GM12878 (cell line): ENCODE measurements at regions not wholly inside any gene's neighbourhood (a gene's known extent, or its start where the extent isn't known, plus 50 kb on each side); places are given as distances from the start of the nearest gene placed in this dataset.

Experiments
- ATAC-seq: fragments of 200-7000 bp; cut with Tn5 transposase; 3 replicates; pipeline ENCODE4 v1.9.1; 2020; ENCODE audit warnings: mild to moderate bottlenecking, moderate library complexity
- BruUV-seq: library from RNA; stranded (reverse); fragments of 400-500 nt; replicated peaks from 2 replicates; lab custom pipeline; 2021; lab: Mats Ljungman, UMichigan
- CTCF ChIA-PET: fragments of 300-600 bp; sonication (Branson Sonifier 250); formaldehyde crosslinking; extraction: SDS; loops from one replicate; lab custom pipeline; 2021; ENCODE audit warnings: inconsistent platforms; lab: Yijun Ruan, JAX
- POLR2A ChIA-PET: fragments of 350-600 bp; formaldehyde crosslinking; extraction: SDS; loops from one replicate; lab custom pipeline; 2021; ENCODE audit warnings: inconsistent platforms; lab: Charles Lee
- RAD21 ChIA-PET: fragments of 300-600 bp; sonication (Branson Sonifier 250); formaldehyde crosslinking; loops from one replicate; lab custom pipeline; 2023; ENCODE audit warnings: antibody characterized with exemption; ENCODE audit not compliant: unreplicated experiment; lab: Charles Lee
- SMC1A ChIA-PET: fragments of 300-600 bp; sonication (Branson Sonifier 250); formaldehyde crosslinking; loops from one replicate; lab custom pipeline; 2023; ENCODE audit not compliant: unreplicated experiment, uncharacterized antibody; lab: Charles Lee
- DNase-seq: peaks from one replicate; pipeline ENCODE4 v3.0.0-alpha.2; 2011; ENCODE audit warnings: low read depth, low spot score
- FAIRE-seq: peaks from 3 replicates; lab custom pipeline; 2011; peaks lifted over from hg19 to GRCh38; lab: Jason Lieb, UNC
- H2AFZ ChIP-seq: 2 replicates; pipeline ENCODE4 v1.6.0; 2011; ENCODE audit warnings: low read depth, low read length, control low read depth; ENCODE audit not compliant: control insufficient read depth
- H3K27ac ChIP-seq: 2 replicates; pipeline ENCODE4 v1.5.1; 2011; ENCODE audit warnings: control low read depth; ENCODE audit not compliant: control insufficient read depth, insufficient read depth
- H3K27me3 ChIP-seq, 2 experiments: replicated peaks in 1 of 2; 2 replicates each; pipeline versions ENCODE4 v1.6.0 to v1.6.1; 2011; ENCODE audit warnings: low read length in 1 of 2; ENCODE audit not compliant: control insufficient read depth in 2 of 2, insufficient read depth in 2 of 2
- H3K36me3 ChIP-seq, 2 experiments: 2 replicates each; pipeline ENCODE4 v1.5.1; 2011; ENCODE audit warnings: low read length in 1 of 2; ENCODE audit not compliant: control insufficient read depth in 2 of 2, insufficient read depth in 2 of 2
- H3K4me1 ChIP-seq: 2 replicates; pipeline ENCODE4 v1.6.1; 2011; ENCODE audit warnings: mild to moderate bottlenecking, low read length, moderate library complexity, mixed read lengths; ENCODE audit not compliant: control insufficient read depth, insufficient read depth
- H3K4me2 ChIP-seq: 2 replicates; pipeline ENCODE4 v1.6.0; 2011; ENCODE audit warnings: control low read depth; ENCODE audit not compliant: control insufficient read depth, insufficient read depth
- H3K4me3 ChIP-seq: fragments of 200-600 bp; sonication (generic); 2 replicates; pipeline ENCODE4 v1.5.1; 2016
- H3K79me2 ChIP-seq: 2 replicates; pipeline ENCODE4 v1.6.0; 2011; ENCODE audit warnings: low read length; ENCODE audit not compliant: control insufficient read depth, insufficient read depth
- H3K9ac ChIP-seq: 2 replicates; pipeline ENCODE4 v1.8.0; 2011; ENCODE audit warnings: low read length, control low read depth, mixed read lengths; ENCODE audit not compliant: control insufficient read depth, insufficient read depth
- H3K9me3 ChIP-seq: replicated peaks from 3 replicates; pipeline ENCODE4 v1.5.1; 2011; ENCODE audit warnings: mild to moderate bottlenecking, low read length; ENCODE audit not compliant: control insufficient read depth, insufficient read depth
- H4K20me1 ChIP-seq: 2 replicates; pipeline ENCODE4 v1.6.0; 2011; ENCODE audit not compliant: control insufficient read depth, insufficient read depth
- CHD2 ChIP-seq: IDR thresholded peaks from 2 replicates; pipeline ENCODE4 v1.6.1; 2011; ENCODE audit warnings: low read depth, low read length, improper control_type of control experiment, borderline replicate concordance
- IRF3 ChIP-seq: fragments of 450-650 bp; IDR thresholded peaks from 2 replicates; pipeline ENCODE4 v1.6.1; 2014; ENCODE audit warnings: mild to moderate bottlenecking
- IRF5 ChIP-seq: fragments of 450-650 bp; IDR thresholded peaks from 2 replicates; pipeline ENCODE4 v1.6.1; 2017; ENCODE audit warnings: borderline replicate concordance
- NR2F1 ChIP-seq: fragments of 450-650 bp; conservative IDR thresholded peaks from 2 replicates; pipeline ENCODE4 v1.6.1; 2017; ENCODE audit warnings: mild to moderate bottlenecking
- NRF1 ChIP-seq: conservative IDR thresholded peaks from 2 replicates; pipeline ENCODE4 v1.6.1; 2011; ENCODE audit warnings: mild to moderate bottlenecking, low read depth, low read length, improper control_type of control experiment
- PBX3 ChIP-seq: IDR thresholded peaks from 2 replicates; pipeline ENCODE4 v1.6.1; 2011; ENCODE audit warnings: mild to moderate bottlenecking, low read depth, low read length, moderate library complexity; ENCODE audit not compliant: insufficient replicate concordance
- RBBP5 ChIP-seq: fragments of 200-600 bp; sonication (generic); conservative IDR thresholded peaks from 2 replicates; pipeline ENCODE4 v1.6.1; 2016
- WGBS: methylation state at CpG from one replicate; pipeline ENCODE4 v1.1.6; 2016; ENCODE audit warnings: low lambda C conversion rate; ENCODE audit not compliant: insufficient replicate concordance, insufficient coverage; ENCODE audit errors: missing lambda C conversion rate; 5-methylcytosine and 5-hydroxymethylcytosine counted together
- in situ Hi-C: fragments of 300-500 bp; cut with MboI; formaldehyde crosslinking; loops from 9 replicates; pipeline ENCODE4 v1.14.3; 2018; ENCODE audit warnings: mixed read lengths
- intact Hi-C: fragments of 100-400 bp; cut with micrococcal nuclease; formaldehyde crosslinking; loops from one replicate; pipeline ENCODE4 v1.14.2; 2022; ENCODE audit not compliant: unreplicated experiment
- TF ChIP-seq, protein P1 (sequence below): fragments of 450-650 bp; conservative IDR thresholded peaks from 2 replicates; pipeline ENCODE4 v1.6.1; 2017; ENCODE audit warnings: mild to moderate bottlenecking, moderate library complexity
- TF ChIP-seq, protein P2 (sequence below): fragments of 450-650 bp; formaldehyde crosslinking; IDR thresholded peaks from 2 replicates; pipeline ENCODE4 v1.4.0; 2022; ENCODE audit warnings: mild to moderate bottlenecking, moderate library complexity

DNA sequence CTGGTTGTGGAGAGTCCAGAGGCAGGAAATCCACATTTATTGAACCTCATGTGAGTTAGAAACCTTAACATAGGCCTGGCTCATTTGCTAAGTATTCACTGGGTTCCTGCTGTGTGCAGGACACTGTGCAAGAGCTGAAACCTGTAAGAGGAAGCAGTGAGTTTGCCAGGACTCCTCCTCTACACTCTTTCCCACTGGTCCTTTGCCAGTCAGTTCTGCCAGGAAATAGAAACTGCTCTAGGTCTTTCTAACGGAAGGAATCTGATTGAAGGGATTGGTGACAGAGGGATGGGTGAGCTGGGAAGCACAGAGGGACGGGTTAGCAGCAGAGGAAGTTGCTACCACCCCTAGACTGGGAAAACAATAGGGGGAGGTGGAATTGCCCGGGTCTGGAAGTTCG, 234.2 kb upstream of the ECI2 start:
- FAIRE-seq, result no peak
- H2AFZ ChIP-seq, result no peak overlapping the region
- ChIA-PET CTCF (no interaction called here), SMC1A (no interaction called here), RAD21 (no interaction called here), POLR2A (no interaction called here)
- H3K79me2 ChIP-seq, result no peaks in the 10 kb centered on the region
- 2% methylated on average over 4 of the region's 4 CpGs for WGBS
- TF ChIP-seq, protein P1, sequence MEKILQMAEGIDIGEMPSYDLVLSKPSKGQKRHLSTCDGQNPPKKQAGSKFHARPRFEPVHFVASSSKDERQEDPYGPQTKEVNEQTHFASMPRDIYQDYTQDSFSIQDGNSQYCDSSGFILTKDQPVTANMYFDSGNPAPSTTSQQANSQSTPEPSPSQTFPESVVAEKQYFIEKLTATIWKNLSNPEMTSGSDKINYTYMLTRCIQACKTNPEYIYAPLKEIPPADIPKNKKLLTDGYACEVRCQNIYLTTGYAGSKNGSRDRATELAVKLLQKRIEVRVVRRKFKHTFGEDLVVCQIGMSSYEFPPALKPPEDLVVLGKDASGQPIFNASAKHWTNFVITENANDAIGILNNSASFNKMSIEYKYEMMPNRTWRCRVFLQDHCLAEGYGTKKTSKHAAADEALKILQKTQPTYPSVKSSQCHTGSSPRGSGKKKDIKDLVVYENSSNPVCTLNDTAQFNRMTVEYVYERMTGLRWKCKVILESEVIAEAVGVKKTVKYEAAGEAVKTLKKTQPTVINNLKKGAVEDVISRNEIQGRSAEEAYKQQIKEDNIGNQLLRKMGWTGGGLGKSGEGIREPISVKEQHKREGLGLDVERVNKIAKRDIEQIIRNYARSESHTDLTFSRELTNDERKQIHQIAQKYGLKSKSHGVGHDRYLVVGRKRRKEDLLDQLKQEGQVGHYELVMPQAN, result no peak
- TF ChIP-seq CHD2, result no peak
- H4K20me1 ChIP-seq, result no peaks in the 10 kb centered on the region
- intact Hi-C loops (no loop called here), in situ Hi-C loops (no loop called here)
- peaks cover 0 to 2% of the 10 kb centered on the region in 2 experiments; a peak in 1 of 4 replicates for H3K27me3 ChIP-seq
- ATAC-seq, result no peak
- no peaks in the 10 kb centered on the region for H3K9me3 ChIP-seq
- H3K9ac ChIP-seq, result no peak overlapping the region
- no TSS peak for BruUV-seq
- H3K4me2 ChIP-seq, result no peak overlapping the region
- DNase-seq, result no peak
- no peak overlapping the region for H3K4me3 ChIP-seq
- no peaks in the 10 kb centered on the region for H3K36me3 ChIP-seq
- no peaks in the 10 kb centered on the region for H3K4me1 ChIP-seq
- H3K27ac ChIP-seq, result no peak overlapping the region

DNA sequence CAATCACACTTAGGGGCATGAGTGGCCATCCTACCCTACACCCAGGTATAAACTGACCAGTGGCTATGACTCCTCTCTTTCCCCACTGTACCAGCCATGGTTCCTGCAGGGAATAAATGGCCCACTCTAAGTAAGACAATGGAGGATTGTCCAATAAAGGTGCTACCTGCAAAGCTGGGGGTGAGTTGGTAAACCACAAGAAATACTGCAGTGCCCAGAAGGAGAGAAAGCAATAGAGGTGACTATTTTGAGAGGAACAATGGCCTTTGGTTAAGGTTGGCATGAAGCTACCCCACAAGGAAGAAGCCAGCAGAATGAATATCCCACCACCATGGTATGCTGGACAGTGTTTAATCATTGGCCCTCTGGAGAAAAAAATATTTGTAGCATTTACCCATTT, 233.3 kb upstream of the ECI2 start:
- Histone ChIP-seq H3K4me1 (no peaks in the 10 kb centered on the region), H3K79me2 (no peaks in the 10 kb centered on the region), H3K9me3 (no peaks in the 10 kb centered on the region), H3K4me2 (no peak overlapping the region), H3K36me3 (no peaks in the 10 kb centered on the region), H2AFZ (no peak overlapping the region), H4K20me1 (no peaks in the 10 kb centered on the region), H3K27me3 (peaks cover 0 to 2% of the 10 kb centered on the region in 2 experiments; a peak in 1 of 4 replicates), H3K27ac (no peak overlapping the region), H3K9ac (no peak overlapping the region), H3K4me3 (no peak overlapping the region)
- intact Hi-C loops, result no loop called here
- no peak for DNase-seq
- RAD21 ChIA-PET, result no interaction called here
- in situ Hi-C loops, result no loop called here
- CTCF ChIA-PET, result no interaction called here
- no TSS peak for BruUV-seq
- ATAC-seq, result no peak
- FAIRE-seq, result no peak
- SMC1A ChIA-PET, result no interaction called here
- POLR2A ChIA-PET, result no interaction called here
- TF ChIP-seq, protein P2, sequence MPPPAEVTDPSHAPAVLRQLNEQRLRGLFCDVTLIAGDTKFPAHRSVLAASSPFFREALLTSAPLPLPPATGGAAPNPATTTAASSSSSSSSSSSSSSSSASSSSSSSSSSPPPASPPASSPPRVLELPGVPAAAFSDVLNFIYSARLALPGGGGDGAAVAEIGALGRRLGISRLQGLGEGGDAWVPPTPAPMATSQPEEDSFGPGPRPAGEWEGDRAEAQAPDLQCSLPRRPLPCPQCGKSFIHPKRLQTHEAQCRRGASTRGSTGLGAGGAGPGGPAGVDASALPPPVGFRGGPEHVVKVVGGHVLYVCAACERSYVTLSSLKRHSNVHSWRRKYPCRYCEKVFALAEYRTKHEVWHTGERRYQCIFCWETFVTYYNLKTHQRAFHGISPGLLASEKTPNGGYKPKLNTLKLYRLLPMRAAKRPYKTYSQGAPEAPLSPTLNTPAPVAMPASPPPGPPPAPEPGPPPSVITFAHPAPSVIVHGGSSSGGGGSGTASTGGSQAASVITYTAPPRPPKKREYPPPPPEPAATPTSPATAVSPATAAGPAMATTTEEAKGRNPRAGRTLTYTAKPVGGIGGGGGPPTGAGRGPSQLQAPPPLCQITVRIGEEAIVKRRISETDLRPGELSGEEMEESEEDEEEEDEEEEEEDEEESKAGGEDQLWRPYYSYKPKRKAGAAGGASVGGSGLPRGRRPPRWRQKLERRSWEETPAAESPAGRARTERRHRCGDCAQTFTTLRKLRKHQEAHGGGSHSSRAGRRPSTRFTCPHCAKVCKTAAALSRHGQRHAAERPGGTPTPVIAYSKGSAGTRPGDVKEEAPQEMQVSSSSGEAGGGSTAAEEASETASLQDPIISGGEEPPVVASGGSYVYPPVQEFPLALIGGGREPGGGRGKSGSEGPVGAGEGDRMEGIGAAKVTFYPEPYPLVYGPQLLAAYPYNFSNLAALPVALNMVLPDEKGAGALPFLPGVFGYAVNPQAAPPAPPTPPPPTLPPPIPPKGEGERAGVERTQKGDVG (CRISPR knock-in tag), result no peak
- TF ChIP-seq IRF5 (no peak), RBBP5 (no peak), NRF1 (no peak), NR2F1 (no peak), PBX3 (no peak), IRF3 (no peak)
